ENCODE measurements at regions not wholly inside any gene's neighbourhood (a gene's known extent, or its start where the extent isn't known, plus 50 kb on each side); places are given as distances from the start of the nearest gene placed in this dataset.

- FAIRE-seq, result no peak
These were observed 198.6 kb downstream of the TFCP2L1 start for GRCh38 chr2:121086450-121086849.

GRCh38 chr2:121087117-121087516 lies 197.9 kb downstream of the TFCP2L1 start:
- no peak for FAIRE-seq

- no peak for FAIRE-seq
These were observed 196.5 kb downstream of the TFCP2L1 start for GRCh38 chr2:121088251-121089165.

- no peak for FAIRE-seq
These were observed 195.9 kb downstream of the TFCP2L1 start for GRCh38 chr2:121089166-121089510.

GRCh38 chr2:121090088-121090715 lies 194.8 kb downstream of the TFCP2L1 start:
- no peak for FAIRE-seq

- FAIRE-seq, result no peak
These were observed 192.9 kb downstream of the TFCP2L1 start for GRCh38 chr2:121092095-121092494.

- no peak for FAIRE-seq
These were observed 191.3 kb downstream of the TFCP2L1 start for GRCh38 chr2:121093692-121094091.

- FAIRE-seq, result no peak
These were observed 190.9 kb downstream of the TFCP2L1 start for GRCh38 chr2:121094101-121094500.

- FAIRE-seq, result no peak
These were observed 190.2 kb downstream of the TFCP2L1 start for GRCh38 chr2:121094845-121095244.

GRCh38 chr2:121095257-121096080 lies 189.5 kb downstream of the TFCP2L1 start:
- FAIRE-seq, result no peak

- FAIRE-seq, result no peak
These were observed 188.4 kb downstream of the TFCP2L1 start for GRCh38 chr2:121096611-121097010.

GRCh38 chr2:121098556-121098955 lies 186.4 kb downstream of the TFCP2L1 start:
- no peak for FAIRE-seq

GRCh38 chr2:121099329-121100290 lies 185.4 kb downstream of the TFCP2L1 start:
- FAIRE-seq, result no peak

- FAIRE-seq, result no peak
These were observed 183.8 kb downstream of the TFCP2L1 start for GRCh38 chr2:121101093-121101715.

- FAIRE-seq, result no peak
These were observed 182.1 kb downstream of the TFCP2L1 start for GRCh38 chr2:121102941-121103340.

GRCh38 chr2:121103960-121104359 lies 181.0 kb downstream of the TFCP2L1 start:
- no peak for FAIRE-seq

GRCh38 chr2:121104721-121105141 lies 180.3 kb downstream of the TFCP2L1 start:
- no peak for FAIRE-seq

GRCh38 chr2:121110924-121111323 lies 174.1 kb downstream of the TFCP2L1 start:
- no peak for FAIRE-seq

GRCh38 chr2:121118951-121119350 lies 166.1 kb downstream of the TFCP2L1 start:
- FAIRE-seq, result no peak

GRCh38 chr2:121120411-121120810 lies 164.6 kb downstream of the TFCP2L1 start:
- FAIRE-seq, result no peak

GRCh38 chr2:121120991-121121390 lies 164.0 kb downstream of the TFCP2L1 start:
- FAIRE-seq, result no peak

GRCh38 chr2:121121661-121122060 lies 163.3 kb downstream of the TFCP2L1 start:
- FAIRE-seq, result no peak
